ENCODE measurements at regions not wholly inside any gene's neighbourhood (a gene's known extent, or its start where the extent isn't known, plus 50 kb on each side); places are given as distances from the start of the nearest gene placed in this dataset.

- Histone ChIP-seq H4K20me1 (ENCODE audit: insufficient read depth, low read length) (no peaks in the 10 kb centered on the region), H3K4me1 (ENCODE audit: low read length) (peaks cover 15% of the 10 kb centered on the region), H3K4me3 (ENCODE audit: low read length) (no peak overlapping the region), H3K9me3 (ENCODE audit: insufficient read depth, low read length) (no peaks in the 10 kb centered on the region), H2AFZ (ENCODE audit: low read depth, low read length) (no peak overlapping the region), H3K27ac (ENCODE audit: low read length) (no peak overlapping the region), H3K27me3 (ENCODE audit: low read depth, low read length) (no peaks in the 10 kb centered on the region), H3K4me2 (ENCODE audit: low read length) (no peak overlapping the region), H3K36me3 (replicated peaks; ENCODE audit: low read depth, low read length) (no peaks in the 10 kb centered on the region), H3K79me2 (ENCODE audit: low read length) (no peaks in the 10 kb centered on the region), H3K9ac (ENCODE audit: low read length) (no peak overlapping the region)
- TF ChIP-seq, protein P1, sequence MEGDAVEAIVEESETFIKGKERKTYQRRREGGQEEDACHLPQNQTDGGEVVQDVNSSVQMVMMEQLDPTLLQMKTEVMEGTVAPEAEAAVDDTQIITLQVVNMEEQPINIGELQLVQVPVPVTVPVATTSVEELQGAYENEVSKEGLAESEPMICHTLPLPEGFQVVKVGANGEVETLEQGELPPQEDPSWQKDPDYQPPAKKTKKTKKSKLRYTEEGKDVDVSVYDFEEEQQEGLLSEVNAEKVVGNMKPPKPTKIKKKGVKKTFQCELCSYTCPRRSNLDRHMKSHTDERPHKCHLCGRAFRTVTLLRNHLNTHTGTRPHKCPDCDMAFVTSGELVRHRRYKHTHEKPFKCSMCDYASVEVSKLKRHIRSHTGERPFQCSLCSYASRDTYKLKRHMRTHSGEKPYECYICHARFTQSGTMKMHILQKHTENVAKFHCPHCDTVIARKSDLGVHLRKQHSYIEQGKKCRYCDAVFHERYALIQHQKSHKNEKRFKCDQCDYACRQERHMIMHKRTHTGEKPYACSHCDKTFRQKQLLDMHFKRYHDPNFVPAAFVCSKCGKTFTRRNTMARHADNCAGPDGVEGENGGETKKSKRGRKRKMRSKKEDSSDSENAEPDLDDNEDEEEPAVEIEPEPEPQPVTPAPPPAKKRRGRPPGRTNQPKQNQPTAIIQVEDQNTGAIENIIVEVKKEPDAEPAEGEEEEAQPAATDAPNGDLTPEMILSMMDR (IDR thresholded peaks at IDR 0.05; ENCODE audit: low read depth, low read length), result no peak
- no peak for TF ChIP-seq EZH2phosphoT487 (IDR thresholded peaks at IDR 0.05; ENCODE audit: low read depth)
Observed at GRCh38 chr9:79023134-79023580, 548.6 kb upstream of the TLE4 start.

- Histone ChIP-seq H3K27ac (ENCODE audit: low read length) (no peak overlapping the region), H3K4me2 (ENCODE audit: low read length) (peak overlapping the region; percentile 60), H3K4me1 (ENCODE audit: low read length) (peaks cover 15% of the 10 kb centered on the region), H3K36me3 (replicated peaks; ENCODE audit: low read depth, low read length) (no peaks in the 10 kb centered on the region), H3K4me3 (ENCODE audit: low read length) (peak overlapping the region; percentile 33), H2AFZ (ENCODE audit: low read depth, low read length) (peak overlapping the region; percentile 81), H3K27me3 (ENCODE audit: low read depth, low read length) (no peaks in the 10 kb centered on the region), H3K79me2 (ENCODE audit: low read length) (no peaks in the 10 kb centered on the region), H3K9me3 (ENCODE audit: insufficient read depth, low read length) (no peaks in the 10 kb centered on the region), H4K20me1 (ENCODE audit: insufficient read depth, low read length) (no peaks in the 10 kb centered on the region), H3K9ac (ENCODE audit: low read length) (no peak overlapping the region)
- no peak for TF ChIP-seq EZH2phosphoT487 (IDR thresholded peaks at IDR 0.05; ENCODE audit: low read depth)
- TF ChIP-seq, protein P1 (IDR thresholded peaks at IDR 0.05; ENCODE audit: low read depth, low read length), result no peak
Observed at GRCh38 chr9:79026316-79026715, 545.4 kb upstream of the TLE4 start.

- H3K4me2 ChIP-seq (ENCODE audit: low read length), result no peak overlapping the region
- H3K79me2 ChIP-seq (ENCODE audit: low read length), result no peaks in the 10 kb centered on the region
- H3K4me1 ChIP-seq (ENCODE audit: low read length), result peaks cover 15% of the 10 kb centered on the region
- H3K9ac ChIP-seq (ENCODE audit: low read length), result no peak overlapping the region
- no peak overlapping the region for H3K4me3 ChIP-seq (ENCODE audit: low read length)
- H3K27me3 ChIP-seq (ENCODE audit: low read depth, low read length), result no peaks in the 10 kb centered on the region
- H3K9me3 ChIP-seq (ENCODE audit: insufficient read depth, low read length), result no peaks in the 10 kb centered on the region
- H3K36me3 ChIP-seq (replicated peaks; ENCODE audit: low read depth, low read length), result no peaks in the 10 kb centered on the region
- no peak overlapping the region for H3K27ac ChIP-seq (ENCODE audit: low read length)
- no peak overlapping the region for H2AFZ ChIP-seq (ENCODE audit: low read depth, low read length)
- TF ChIP-seq, protein P1 (IDR thresholded peaks at IDR 0.05; ENCODE audit: low read depth, low read length), result no peak
- TF ChIP-seq EZH2phosphoT487 (IDR thresholded peaks at IDR 0.05; ENCODE audit: low read depth), result no peak
- no peaks in the 10 kb centered on the region for H4K20me1 ChIP-seq (ENCODE audit: insufficient read depth, low read length)
Observed at GRCh38 chr9:79028101-79028500, 543.7 kb upstream of the TLE4 start.

GRCh38 chr9:79034583-79034982 is 537.2 kb upstream of the TLE4 start:
- Histone ChIP-seq H3K4me3 (ENCODE audit: low read length) (no peak overlapping the region), H3K36me3 (replicated peaks; ENCODE audit: low read depth, low read length) (no peaks in the 10 kb centered on the region), H4K20me1 (ENCODE audit: insufficient read depth, low read length) (no peaks in the 10 kb centered on the region), H3K79me2 (ENCODE audit: low read length) (no peaks in the 10 kb centered on the region), H3K9me3 (ENCODE audit: insufficient read depth, low read length) (no peaks in the 10 kb centered on the region; the same call in 1 of the 2 replicates), H3K9ac (ENCODE audit: low read length) (no peak overlapping the region), H3K27me3 (ENCODE audit: low read depth, low read length) (no peaks in the 10 kb centered on the region), H2AFZ (ENCODE audit: low read depth, low read length) (peak overlapping the region; percentile 31; the same call in 1 of the 2 replicates), H3K27ac (ENCODE audit: low read length) (no peak overlapping the region), H3K4me1 (ENCODE audit: low read length) (peaks cover 16% of the 10 kb centered on the region), H3K4me2 (ENCODE audit: low read length) (peak overlapping the region; percentile 38)
- TF ChIP-seq EZH2phosphoT487 (IDR thresholded peaks at IDR 0.05; ENCODE audit: low read depth), result no peak
- TF ChIP-seq, protein P1 (IDR thresholded peaks at IDR 0.05; ENCODE audit: low read depth, low read length), result no peak
